ENCODE measurements at regions not wholly inside any gene's neighbourhood (a gene's known extent, or its start where the extent isn't known, plus 50 kb on each side); places are given as distances from the start of the nearest gene placed in this dataset.

- peaks cover 10% of the 10 kb centered on the region for H3K4me1 ChIP-seq (ENCODE audit: insufficient read depth, insufficient read length)
- no peaks in the 10 kb centered on the region for H3K27me3 ChIP-seq (ENCODE audit: insufficient read depth, insufficient read length)
- H3K9me3 ChIP-seq (ENCODE audit: insufficient read depth, low read length), result no peaks in the 10 kb centered on the region; the same call in 1 of the 2 replicates
- no peak for TF ChIP-seq YY1 (IDR thresholded peaks at IDR 0.05; ENCODE audit: insufficient read depth, insufficient read length)
- no peak for TF ChIP-seq ZNF274 (IDR thresholded peaks at IDR 0.05; ENCODE audit: low read depth, low read length)
- no peak for TF ChIP-seq SUZ12 (IDR thresholded peaks at IDR 0.05; ENCODE audit: extremely low read depth, insufficient read depth, insufficient read length)
- no peak overlapping the region for H3K9ac ChIP-seq (ENCODE audit: insufficient read length, low read depth)
- no peak overlapping the region for H3K4me3 ChIP-seq (ENCODE audit: insufficient read length, low read depth)
- no peaks in the 10 kb centered on the region for H3K36me3 ChIP-seq (ENCODE audit: insufficient read depth, insufficient read length, low read length)
- DNase-seq (ENCODE audit: low read depth, low spot score), result no peak
Measured at GRCh38 chr2:222774941-222775340, 85.9 kb upstream of the ACSL3 start.

DNA sequence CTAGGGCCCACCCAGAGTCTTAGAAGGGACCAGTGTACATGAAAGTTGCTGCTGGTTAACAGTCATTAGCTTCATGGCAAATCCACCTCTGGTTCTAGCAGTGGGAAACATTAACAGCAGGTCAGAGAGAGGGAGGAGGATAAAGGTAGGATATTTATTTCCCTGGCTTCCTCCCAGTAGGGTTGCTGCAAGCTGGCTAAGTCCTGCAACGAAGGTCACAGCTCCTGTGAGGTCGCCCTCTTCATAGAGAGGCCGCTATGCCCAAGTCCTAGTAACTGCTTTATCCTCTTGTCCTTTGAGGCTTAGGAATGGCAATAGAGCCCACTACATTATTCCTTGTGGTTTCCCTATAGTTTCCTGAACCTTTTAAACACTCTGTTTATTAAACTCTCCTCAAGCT lies 84.0 kb upstream of the ACSL3 start:
- Histone ChIP-seq H3K4me3 (ENCODE audit: insufficient read length, low read depth) (no peak overlapping the region), H3K9me3 (ENCODE audit: insufficient read depth, low read length) (no peaks in the 10 kb centered on the region; the same call in 1 of the 2 replicates), H3K27me3 (ENCODE audit: insufficient read depth, insufficient read length) (no peaks in the 10 kb centered on the region), H3K9ac (ENCODE audit: insufficient read length, low read depth) (no peak overlapping the region), H3K36me3 (ENCODE audit: insufficient read depth, insufficient read length, low read length) (no peaks in the 10 kb centered on the region), H3K4me1 (ENCODE audit: insufficient read depth, insufficient read length) (peaks cover 10% of the 10 kb centered on the region)
- DNase-seq (ENCODE audit: low read depth, low spot score), result no peak
- TF ChIP-seq ZNF274 (IDR thresholded peaks at IDR 0.05; ENCODE audit: low read depth, low read length) (no peak), YY1 (IDR thresholded peaks at IDR 0.05; ENCODE audit: insufficient read depth, insufficient read length) (no peak), SUZ12 (IDR thresholded peaks at IDR 0.05; ENCODE audit: extremely low read depth, insufficient read depth, insufficient read length) (no peak)

- H3K9me3 ChIP-seq (ENCODE audit: insufficient read depth, low read length), result no peaks in the 10 kb centered on the region; the same call in 1 of the 2 replicates
- H3K4me1 ChIP-seq (ENCODE audit: insufficient read depth, insufficient read length), result peaks cover 6% of the 10 kb centered on the region
- TF ChIP-seq YY1 (IDR thresholded peaks at IDR 0.05; ENCODE audit: insufficient read depth, insufficient read length) (no peak), SUZ12 (IDR thresholded peaks at IDR 0.05; ENCODE audit: extremely low read depth, insufficient read depth, insufficient read length) (no peak), ZNF274 (IDR thresholded peaks at IDR 0.05; ENCODE audit: low read depth, low read length) (no peak)
Measured at GRCh38 chr2:222778400-222778799, 82.4 kb upstream of the ACSL3 start.

DNA sequence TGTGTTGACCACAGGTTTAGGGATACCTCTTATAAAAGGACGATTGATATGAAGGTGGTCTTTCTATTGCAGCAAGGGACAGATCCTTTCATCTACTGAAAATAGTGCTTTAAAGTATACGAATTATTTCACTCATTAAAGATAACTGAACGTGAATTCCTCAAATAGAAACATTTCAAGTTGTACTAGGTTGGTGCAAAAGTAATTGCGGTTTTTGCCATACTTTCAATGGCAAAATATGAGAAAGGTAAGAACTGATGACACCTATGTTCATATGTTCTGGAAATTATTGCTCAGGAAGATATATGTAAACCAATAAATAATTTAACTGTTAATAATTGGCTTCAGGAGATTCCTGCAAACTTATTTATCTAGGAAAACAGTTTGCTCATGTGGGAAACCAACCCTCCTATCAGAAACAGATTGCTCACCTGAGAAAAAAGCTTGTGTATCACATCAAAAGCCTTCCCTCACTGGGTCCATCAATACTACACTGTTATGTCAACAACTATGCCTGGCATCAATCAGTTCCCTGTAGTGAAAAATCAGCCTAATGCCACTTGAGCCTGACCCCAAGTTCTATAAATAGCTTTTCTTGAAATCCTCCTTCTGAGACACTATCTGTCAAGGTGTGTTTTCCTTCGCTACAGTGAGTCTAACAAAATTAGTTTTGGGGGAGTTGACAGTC lies 81.5 kb upstream of the ACSL3 start:
- Histone ChIP-seq H3K36me3 (ENCODE audit: insufficient read depth, insufficient read length, low read length) (no peaks in the 10 kb centered on the region), H3K4me1 (ENCODE audit: insufficient read depth, insufficient read length) (peaks cover 6% of the 10 kb centered on the region), H3K4me3 (ENCODE audit: insufficient read length, low read depth) (no peak overlapping the region), H3K27me3 (ENCODE audit: insufficient read depth, insufficient read length) (no peaks in the 10 kb centered on the region), H3K9me3 (ENCODE audit: insufficient read depth, low read length) (peaks cover 1% of the 10 kb centered on the region), H3K9ac (ENCODE audit: insufficient read length, low read depth) (no peak overlapping the region)
- TF ChIP-seq SUZ12 (IDR thresholded peaks at IDR 0.05; ENCODE audit: extremely low read depth, insufficient read depth, insufficient read length), result no peak
- TF ChIP-seq YY1 (IDR thresholded peaks at IDR 0.05; ENCODE audit: insufficient read depth, insufficient read length), result no peak
- no peak for TF ChIP-seq ZNF274 (IDR thresholded peaks at IDR 0.05; ENCODE audit: low read depth, low read length)
- DNase-seq (ENCODE audit: low read depth, low spot score), result no peak

More at GRCh38 chr2:222778400-222778799, 82.4 kb upstream of the ACSL3 start:
- Histone ChIP-seq H3K4me3 (ENCODE audit: insufficient read length, low read depth) (no peak overlapping the region), H3K36me3 (ENCODE audit: insufficient read depth, insufficient read length, low read length) (no peaks in the 10 kb centered on the region), H3K27me3 (ENCODE audit: insufficient read depth, insufficient read length) (no peaks in the 10 kb centered on the region), H3K9ac (ENCODE audit: insufficient read length, low read depth) (no peak overlapping the region)
- DNase-seq (ENCODE audit: low read depth, low spot score), result no peak

DNA sequence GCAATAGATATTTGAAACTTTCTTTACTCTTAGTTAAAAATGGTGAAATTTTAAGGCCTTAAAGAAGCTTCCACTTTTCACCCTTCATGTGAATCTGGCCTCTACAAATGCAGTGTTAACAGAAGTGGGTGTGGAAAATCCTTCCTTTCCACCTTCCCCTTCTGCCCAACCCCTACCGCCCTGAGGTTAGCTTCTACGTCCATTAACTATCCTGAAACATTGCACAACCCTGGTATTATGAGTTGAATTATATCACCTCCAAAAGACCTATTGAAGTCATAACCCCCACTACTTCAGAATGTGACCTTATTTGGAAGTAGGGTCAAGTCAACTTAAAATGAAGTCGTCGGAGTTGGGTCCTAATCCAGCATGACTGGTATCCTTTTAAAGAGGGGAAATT lies 80.8 kb upstream of the ACSL3 start:
- Histone ChIP-seq H3K9me3 (ENCODE audit: insufficient read depth, low read length) (peaks cover 9% of the 10 kb centered on the region), H3K9ac (ENCODE audit: insufficient read length, low read depth) (no peak overlapping the region), H3K27me3 (ENCODE audit: insufficient read depth, insufficient read length) (no peaks in the 10 kb centered on the region), H3K4me3 (ENCODE audit: insufficient read length, low read depth) (no peak overlapping the region), H3K4me1 (ENCODE audit: insufficient read depth, insufficient read length) (peaks cover 6% of the 10 kb centered on the region), H3K36me3 (ENCODE audit: insufficient read depth, insufficient read length, low read length) (no peaks in the 10 kb centered on the region)
- DNase-seq (ENCODE audit: low read depth, low spot score), result no peak
- TF ChIP-seq ZNF274 (IDR thresholded peaks at IDR 0.05; ENCODE audit: low read depth, low read length) (no peak), SUZ12 (IDR thresholded peaks at IDR 0.05; ENCODE audit: extremely low read depth, insufficient read depth, insufficient read length) (no peak), YY1 (IDR thresholded peaks at IDR 0.05; ENCODE audit: insufficient read depth, insufficient read length) (no peak)

GRCh38 chr2:222782201-222782730 lies 78.6 kb upstream of the ACSL3 start:
- H3K9me3 ChIP-seq (ENCODE audit: insufficient read depth, low read length), result peaks cover 12% of the 10 kb centered on the region
- TF ChIP-seq SUZ12 (IDR thresholded peaks at IDR 0.05; ENCODE audit: extremely low read depth, insufficient read depth, insufficient read length) (no peak), ZNF274 (IDR thresholded peaks at IDR 0.05; ENCODE audit: low read depth, low read length) (no peak), YY1 (IDR thresholded peaks at IDR 0.05; ENCODE audit: insufficient read depth, insufficient read length) (no peak)
- no peak overlapping the region for H3K4me3 ChIP-seq (ENCODE audit: insufficient read length, low read depth)
- DNase-seq (ENCODE audit: low read depth, low spot score), result no peak
- no peaks in the 10 kb centered on the region for H3K36me3 ChIP-seq (ENCODE audit: insufficient read depth, insufficient read length, low read length)
- H3K4me1 ChIP-seq (ENCODE audit: insufficient read depth, insufficient read length), result no peaks in the 10 kb centered on the region
- no peak overlapping the region for H3K9ac ChIP-seq (ENCODE audit: insufficient read length, low read depth)
- H3K27me3 ChIP-seq (ENCODE audit: insufficient read depth, insufficient read length), result no peaks in the 10 kb centered on the region

DNA sequence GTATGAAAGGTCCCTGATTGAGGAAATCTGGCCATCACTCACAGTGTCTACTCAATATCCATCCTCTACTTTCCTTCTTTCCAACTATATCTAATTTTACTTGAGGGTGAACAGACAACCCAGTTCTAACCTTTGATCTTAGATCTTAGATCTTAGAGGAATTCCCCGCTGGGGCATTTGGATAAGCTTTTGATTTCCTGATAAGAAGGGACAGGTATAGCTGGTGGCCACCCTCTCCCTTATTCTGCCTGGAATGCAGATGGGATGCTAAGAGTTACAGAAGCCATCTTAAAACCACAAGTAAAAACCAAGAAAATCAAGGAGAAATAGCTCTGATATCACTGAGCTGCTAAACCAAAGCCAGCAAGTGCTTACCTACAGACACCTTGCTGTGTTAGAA lies 77.2 kb upstream of the ACSL3 start:
- H3K36me3 ChIP-seq (ENCODE audit: insufficient read depth, insufficient read length, low read length), result no peaks in the 10 kb centered on the region
- no peaks in the 10 kb centered on the region for H3K4me1 ChIP-seq (ENCODE audit: insufficient read depth, insufficient read length)
- TF ChIP-seq SUZ12 (IDR thresholded peaks at IDR 0.05; ENCODE audit: extremely low read depth, insufficient read depth, insufficient read length) (no peak), ZNF274 (IDR thresholded peaks at IDR 0.05; ENCODE audit: low read depth, low read length) (no peak), YY1 (IDR thresholded peaks at IDR 0.05; ENCODE audit: insufficient read depth, insufficient read length) (no peak)
- no peak for DNase-seq (ENCODE audit: low read depth, low spot score)
- no peaks in the 10 kb centered on the region for H3K27me3 ChIP-seq (ENCODE audit: insufficient read depth, insufficient read length)
- H3K4me3 ChIP-seq (ENCODE audit: insufficient read length, low read depth), result no peak overlapping the region
- H3K9me3 ChIP-seq (ENCODE audit: insufficient read depth, low read length), result peaks cover 12% of the 10 kb centered on the region
- no peak overlapping the region for H3K9ac ChIP-seq (ENCODE audit: insufficient read length, low read depth)
